ENCODE measurements at regions not wholly inside any gene's neighbourhood (a gene's known extent, or its start where the extent isn't known, plus 50 kb on each side); places are given as distances from the start of the nearest gene placed in this dataset.

- H3K9ac ChIP-seq (replicated peaks; ENCODE audit: extremely low read depth, insufficient read depth, low read length) = no peak overlapping the region
- no peaks in the 10 kb centered on the region for H3K4me1 ChIP-seq (ENCODE audit: control insufficient read depth, extremely low read depth, insufficient read depth, low read length)
- H2AFZ ChIP-seq (ENCODE audit: low read depth, low read length) = no peak overlapping the region
- no peaks in the 10 kb centered on the region for H3K27me3 ChIP-seq (ENCODE audit: control insufficient read depth in 2 of 2, insufficient read depth in 2 of 2, low read length in 2 of 2)
- H3K36me3 ChIP-seq (ENCODE audit: control insufficient read depth in 2 of 2, extremely low read depth in 1 of 2, insufficient read depth in 2 of 2, low read length in 2 of 2) = no peaks in the 10 kb centered on the region
- no peaks in the 10 kb centered on the region for H3K9me1 ChIP-seq (replicated peaks; ENCODE audit: control insufficient read depth, extremely low read depth, insufficient read depth, low read length)
- no peak overlapping the region for H3K27ac ChIP-seq (ENCODE audit: insufficient read depth, low read depth, low read length)
- FAIRE-seq = no peak
- intact Hi-C loops (cut with micrococcal nuclease) = no loop called here
- no peaks in the 10 kb centered on the region for H3K79me2 ChIP-seq (ENCODE audit: control insufficient read depth, insufficient read depth, low read length)
- POLR2A ChIA-PET = no interaction called here
- no peaks in the 10 kb centered on the region for H4K20me1 ChIP-seq (replicated peaks; ENCODE audit: control insufficient read depth, extremely low read depth, insufficient read depth, low read length)
- dilution Hi-C loops (cut with MboI; ENCODE audit: extremely low pct_ligation_motif_present, low sequenced_read_pairs) = no loop called here
- no peak for DNase-seq (ENCODE audit: low read depth, low spot score)
- no TSS peak for BruUV-seq (replicated peaks)
- H3K9me3 ChIP-seq (replicated peaks; ENCODE audit: control insufficient read depth, insufficient read depth, low read length) = no peaks in the 10 kb centered on the region
- H3K4me3 ChIP-seq (replicated peaks in 1 of 3; ENCODE audit: insufficient read depth in 1 of 3, low read depth in 1 of 3, low read length in 3 of 3) = no peak overlapping the region
- H3K4me2 ChIP-seq (ENCODE audit: insufficient read depth, low read length) = no peak overlapping the region
- no peak for TF ChIP-seq MYC (IDR thresholded peaks at IDR 0.05; ENCODE audit: low read depth, low read length)
- no peak for TF ChIP-seq JUN (IDR thresholded peaks at IDR 0.05; ENCODE audit: borderline replicate concordance, insufficient read depth, insufficient read length, low read depth)
- no peak for TF ChIP-seq POLR2AphosphoS5 (IDR thresholded peaks at IDR 0.05; ENCODE audit: insufficient read depth, low read depth, low read length)
- TF ChIP-seq FOS (IDR thresholded peaks at IDR 0.05; ENCODE audit: borderline replicate concordance, insufficient read depth, low read length) = no peak
- no peak for TF ChIP-seq POLR2A (IDR thresholded peaks at IDR 0.05; ENCODE audit: low read depth, low read length)
- no peak for TF ChIP-seq EZH2 (IDR thresholded peaks at IDR 0.05; ENCODE audit: borderline replicate concordance, low read depth, low read length, severe bottlenecking)
- no peak for TF ChIP-seq GATA2 (IDR thresholded peaks at IDR 0.05; ENCODE audit: insufficient read depth, insufficient read length, low read depth, low read length)
- TF ChIP-seq MAX (IDR thresholded peaks at IDR 0.05; ENCODE audit: insufficient read depth, insufficient read length) = no peak
- no peak for TF ChIP-seq CTCF (IDR thresholded peaks at IDR 0.05; ENCODE audit: extremely low read depth in 1 of 2, insufficient read depth in 1 of 2, low read depth in 1 of 2, low read length in 2 of 2)
- CTCF ChIA-PET = no interaction called here
Measured at GRCh38 chr6:62479697-62480220, 193.7 kb upstream of the KHDRBS2 start.
